CD1c-positive myeloid dendritic cell (primary cell): ENCODE measurements at regions not wholly inside any gene's neighbourhood (a gene's known extent, or its start where the extent isn't known, plus 50 kb on each side); places are given as distances from the start of the nearest gene placed in this dataset.
"Not testable (repeated sequence)": the region's sequence is repeated elsewhere in the genome, so short reads cannot be mapped to it uniquely, and the experiment has no call there.

ENCODE experiments used
- DNase-seq: peaks from one replicate; pipeline ENCODE4 v3.0.0-alpha.2; 2016; ENCODE audit errors: extremely low spot score

GRCh38 chr6:37078814-37079213, 73.4 kb downstream of the FGD2 start:
- DNase-seq = no peak

- no peak for DNase-seq
Measured at GRCh38 chr6:37081042-37081607, 75.7 kb downstream of the FGD2 start.

GRCh38 chr6:37082390-37083130, 77.1 kb downstream of the FGD2 start:
- DNase-seq = no peak

- peak; percentile 94 for DNase-seq
Measured at GRCh38 chr6:37083243-37084138, 78.0 kb downstream of the FGD2 start.

GRCh38 chr6:37084665-37085064, 79.2 kb downstream of the FGD2 start:
- DNase-seq = not testable (repeated sequence)

- DNase-seq = peak; percentile 36
Measured at GRCh38 chr6:37085198-37085597, 79.7 kb downstream of the FGD2 start.

GRCh38 chr6:37088897-37089296, 81.1 kb upstream of the PIM1 start:
- DNase-seq = no peak

- no peak for DNase-seq
Measured at GRCh38 chr6:37089783-37090182, 80.2 kb upstream of the PIM1 start.

GRCh38 chr6:37091104-37091503, 78.8 kb upstream of the PIM1 start:
- DNase-seq = not testable (repeated sequence)

- DNase-seq = not testable (repeated sequence)
Measured at GRCh38 chr6:37091586-37091985, 78.4 kb upstream of the PIM1 start.

- DNase-seq = no peak
Measured at GRCh38 chr6:37092923-37093727, 76.8 kb upstream of the PIM1 start.

GRCh38 chr6:37093728-37094069, 76.3 kb upstream of the PIM1 start:
- no peak for DNase-seq

GRCh38 chr6:37095997-37096396, 74.0 kb upstream of the PIM1 start:
- DNase-seq = no peak

- DNase-seq = no peak
Measured at GRCh38 chr6:37097335-37097734, 72.6 kb upstream of the PIM1 start.

GRCh38 chr6:37099442-37099841, 70.5 kb upstream of the PIM1 start:
- peak; percentile 63 for DNase-seq

GRCh38 chr6:37100745-37101144, 69.2 kb upstream of the PIM1 start:
- peak; percentile 60 for DNase-seq

- DNase-seq = no peak
Measured at GRCh38 chr6:37101991-37102298, 68.0 kb upstream of the PIM1 start.

GRCh38 chr6:37102299-37103168, 67.4 kb upstream of the PIM1 start:
- peak; percentile 87 for DNase-seq

- DNase-seq = no peak
Measured at GRCh38 chr6:37103169-37104039, 66.5 kb upstream of the PIM1 start.

GRCh38 chr6:37104824-37105147, 65.2 kb upstream of the PIM1 start:
- no peak for DNase-seq
